Activated CD4-positive, alpha-beta T cell treated with anti-CD3 and anti-CD28 coated beads, Interleukin-2, amount 10 ng/mL, durations not matched to agents 7 days and 5 days (primary cell): ENCODE measurements at regions not wholly inside any gene's neighbourhood (a gene's known extent, or its start where the extent isn't known, plus 50 kb on each side); places are given as distances from the start of the nearest gene placed in this dataset.
"Not testable (repeated sequence)": the region's sequence is repeated elsewhere in the genome, so short reads cannot be mapped to it uniquely, and the experiment has no call there.

Source experiments
- CTCF ChIA-PET: fragments of 350-600 bp; sonication (Branson Sonifier 250); formaldehyde crosslinking; loops from one replicate; lab custom pipeline; 2021; ENCODE audit warnings: antibody characterized with exemption; lab: Charles Lee
- POLR2A ChIA-PET: fragments of 350-600 bp; sonication (Branson Sonifier 250); formaldehyde crosslinking; loops from one replicate; lab custom pipeline; 2021; ENCODE audit warnings: antibody characterized with exemption; lab: Charles Lee
- DNase-seq: peaks from one replicate; pipeline ENCODE4 v3.0.0-alpha.2; 2020
- H3K27ac Mint-ChIP-seq: one replicate; pipeline ENCODE4 v1.8.0; 2021; ENCODE audit warnings: mild to moderate bottlenecking, moderate library complexity, mixed read lengths
- H3K27me3 Mint-ChIP-seq: one replicate; pipeline ENCODE4 v1.8.0; 2021; ENCODE audit warnings: mixed read lengths
- H3K36me3 Mint-ChIP-seq: one replicate; pipeline ENCODE4 v1.8.0; 2021; ENCODE audit warnings: low read depth, mixed read lengths
- H3K4me1 Mint-ChIP-seq: one replicate; pipeline ENCODE4 v1.8.0; 2021; ENCODE audit warnings: mixed read lengths
- H3K4me3 Mint-ChIP-seq: one replicate; pipeline ENCODE4 v1.8.0; 2021; ENCODE audit warnings: mild to moderate bottlenecking, moderate library complexity, mixed read lengths
- H3K9me3 Mint-ChIP-seq: one replicate; pipeline ENCODE4 v1.8.0; 2021; ENCODE audit warnings: mixed read lengths

GRCh38 chr4:103402198-103402597 is 204.1 kb upstream of the CENPE start:
- no peaks in the 10 kb centered on the region for H3K27me3 Mint-ChIP-seq
- H3K9me3 Mint-ChIP-seq = no peaks in the 10 kb centered on the region
- CTCF ChIA-PET = interaction anchor here (0.8 kb wide), 1 partner anchor 9 kb away, joined by 3 read pairs; no protein-coding TSS in a partner anchor
- no peak for DNase-seq
- H3K27ac Mint-ChIP-seq = no peak overlapping the region
- H3K36me3 Mint-ChIP-seq = no peaks in the 10 kb centered on the region
- no peaks in the 10 kb centered on the region for H3K4me1 Mint-ChIP-seq
- POLR2A ChIA-PET = no interaction called here
- H3K4me3 Mint-ChIP-seq = no peak overlapping the region

GRCh38 chr4:103400405-103400804 is 202.3 kb upstream of the CENPE start:
- DNase-seq = no peak
- Mint-ChIP-seq H3K27me3 (no peaks in the 10 kb centered on the region), H3K27ac (no peak overlapping the region), H3K4me3 (no peak overlapping the region), H3K36me3 (no peaks in the 10 kb centered on the region), H3K9me3 (no peaks in the 10 kb centered on the region), H3K4me1 (no peaks in the 10 kb centered on the region)
- CTCF ChIA-PET = no interaction called here
- POLR2A ChIA-PET = no interaction called here

GRCh38 chr4:103397541-103397940 is 199.4 kb upstream of the CENPE start:
- ChIA-PET POLR2A (no interaction called here), CTCF (no interaction called here)
- Mint-ChIP-seq H3K27me3 (no peaks in the 10 kb centered on the region), H3K4me1 (no peaks in the 10 kb centered on the region), H3K36me3 (no peaks in the 10 kb centered on the region), H3K4me3 (no peak overlapping the region), H3K27ac (no peak overlapping the region), H3K9me3 (no peaks in the 10 kb centered on the region)
- no peak for DNase-seq

- H3K4me1 Mint-ChIP-seq, H3K27me3 Mint-ChIP-seq, POLR2A ChIA-PET, H3K4me3 Mint-ChIP-seq, H3K27ac Mint-ChIP-seq, H3K36me3 Mint-ChIP-seq, DNase-seq, H3K9me3 Mint-ChIP-seq: not testable (repeated sequence)
- CTCF ChIA-PET = interaction anchor here (0.6 kb wide), 1 partner anchor 803 kb away, joined by 3 read pairs; no protein-coding TSS in a partner anchor
Observed at GRCh38 chr4:103387508-103388011, 189.4 kb upstream of the CENPE start.

GRCh38 chr4:103385565-103385964 is 187.4 kb upstream of the CENPE start:
- DNase-seq, H3K27me3 Mint-ChIP-seq, H3K27ac Mint-ChIP-seq, CTCF ChIA-PET, H3K36me3 Mint-ChIP-seq, H3K4me3 Mint-ChIP-seq, POLR2A ChIA-PET, H3K9me3 Mint-ChIP-seq, H3K4me1 Mint-ChIP-seq: not testable (repeated sequence)

DNA sequence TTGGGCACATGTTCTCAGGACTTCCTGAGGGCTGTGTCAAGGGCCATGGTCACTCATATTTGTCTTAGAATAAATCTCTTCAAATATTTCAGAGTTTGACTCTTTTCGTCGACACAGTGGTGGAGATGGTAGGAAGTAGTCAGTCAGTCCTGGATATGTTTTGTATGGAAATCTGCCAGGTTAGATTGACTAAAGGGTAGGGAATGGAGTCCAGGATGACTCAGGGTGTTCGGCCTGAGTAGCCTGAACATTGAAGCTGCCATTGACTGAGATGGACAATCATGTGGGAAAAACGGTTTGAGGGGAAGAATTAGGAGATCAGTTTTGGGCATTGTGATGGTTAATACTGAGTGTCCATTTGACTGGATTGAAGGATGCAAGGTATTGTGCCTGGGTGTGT is 177.1 kb upstream of the CENPE start:
- ChIA-PET POLR2A (no interaction called here), CTCF (no interaction called here)
- H3K9me3 Mint-ChIP-seq = no peaks in the 10 kb centered on the region
- H3K27ac Mint-ChIP-seq = no peak overlapping the region
- no peaks in the 10 kb centered on the region for H3K27me3 Mint-ChIP-seq
- H3K4me3 Mint-ChIP-seq = no peak overlapping the region
- H3K36me3 Mint-ChIP-seq = no peaks in the 10 kb centered on the region
- no peaks in the 10 kb centered on the region for H3K4me1 Mint-ChIP-seq
- DNase-seq = no peak

DNA sequence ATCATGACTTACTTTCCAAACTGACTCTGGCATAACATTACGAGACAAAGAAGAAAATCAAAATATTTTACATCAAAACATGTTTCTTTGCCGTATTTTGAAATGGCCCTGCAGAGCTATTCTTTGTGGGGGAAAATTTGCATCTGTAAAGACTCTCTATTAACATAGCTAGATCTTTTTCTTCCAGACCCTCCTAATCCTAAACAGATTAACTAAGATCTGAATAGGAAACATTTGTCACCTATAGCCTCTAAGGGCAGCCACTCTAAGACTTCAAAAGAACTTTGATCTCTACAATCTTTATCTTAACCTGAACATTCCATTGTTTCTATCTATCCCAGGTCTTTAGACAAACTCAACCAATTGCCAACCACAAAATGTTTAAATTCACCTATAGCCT is 176.6 kb upstream of the CENPE start:
- H3K27ac Mint-ChIP-seq = no peak overlapping the region
- no peak for DNase-seq
- no peaks in the 10 kb centered on the region for H3K9me3 Mint-ChIP-seq
- CTCF ChIA-PET = no interaction called here
- no peak overlapping the region for H3K4me3 Mint-ChIP-seq
- H3K36me3 Mint-ChIP-seq = no peaks in the 10 kb centered on the region
- POLR2A ChIA-PET = no interaction called here
- H3K27me3 Mint-ChIP-seq = no peaks in the 10 kb centered on the region
- H3K4me1 Mint-ChIP-seq = no peaks in the 10 kb centered on the region

GRCh38 chr4:103374306-103374705 is 176.2 kb upstream of the CENPE start:
- POLR2A ChIA-PET = no interaction called here
- Mint-ChIP-seq H3K36me3 (no peaks in the 10 kb centered on the region), H3K4me1 (no peaks in the 10 kb centered on the region), H3K4me3 (no peak overlapping the region), H3K27me3 (no peaks in the 10 kb centered on the region), H3K9me3 (no peaks in the 10 kb centered on the region), H3K27ac (no peak overlapping the region)
- DNase-seq = no peak
- CTCF ChIA-PET = no interaction called here

DNA sequence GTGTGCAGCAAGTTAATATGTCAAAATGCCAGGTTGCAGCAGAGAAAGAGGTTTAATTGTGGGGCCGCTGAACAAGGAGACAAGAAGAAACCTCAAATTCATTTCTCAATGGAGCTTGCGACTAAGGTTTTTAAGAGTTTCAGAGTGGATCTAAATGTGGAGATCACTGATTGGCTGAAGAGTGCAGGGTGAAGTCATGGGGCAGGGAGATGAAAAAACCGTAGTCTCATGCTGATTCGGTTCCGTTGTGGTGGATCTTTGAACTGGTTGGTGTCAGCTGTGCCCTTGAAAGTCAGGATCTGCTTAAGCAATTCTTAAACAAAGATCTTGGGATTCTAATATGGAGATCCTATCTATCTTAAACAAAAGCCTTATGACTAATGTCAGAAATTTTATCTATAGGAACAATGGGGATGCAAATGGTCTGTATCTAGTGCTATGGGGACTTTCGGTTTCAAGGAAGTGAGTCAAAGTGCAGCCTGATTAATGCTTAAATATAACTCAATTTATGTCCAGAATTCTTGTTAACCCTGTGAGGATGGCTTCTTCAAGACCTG is 173.9 kb upstream of the CENPE start:
- ChIA-PET CTCF (no interaction called here), POLR2A (no interaction called here)
- H3K9me3 Mint-ChIP-seq = no peaks in the 10 kb centered on the region
- no peak for DNase-seq
- no peaks in the 10 kb centered on the region for H3K4me1 Mint-ChIP-seq
- H3K36me3 Mint-ChIP-seq = no peaks in the 10 kb centered on the region
- H3K27ac Mint-ChIP-seq = no peak overlapping the region
- no peaks in the 10 kb centered on the region for H3K27me3 Mint-ChIP-seq
- no peak overlapping the region for H3K4me3 Mint-ChIP-seq

GRCh38 chr4:103370336-103370735 is 172.2 kb upstream of the CENPE start:
- H3K9me3 Mint-ChIP-seq = no peaks in the 10 kb centered on the region
- CTCF ChIA-PET = no interaction called here
- H3K27me3 Mint-ChIP-seq = no peaks in the 10 kb centered on the region
- no peaks in the 10 kb centered on the region for H3K4me1 Mint-ChIP-seq
- no peak for DNase-seq
- H3K4me3 Mint-ChIP-seq = no peak overlapping the region
- POLR2A ChIA-PET = no interaction called here
- no peak overlapping the region for H3K27ac Mint-ChIP-seq
- no peaks in the 10 kb centered on the region for H3K36me3 Mint-ChIP-seq

DNA sequence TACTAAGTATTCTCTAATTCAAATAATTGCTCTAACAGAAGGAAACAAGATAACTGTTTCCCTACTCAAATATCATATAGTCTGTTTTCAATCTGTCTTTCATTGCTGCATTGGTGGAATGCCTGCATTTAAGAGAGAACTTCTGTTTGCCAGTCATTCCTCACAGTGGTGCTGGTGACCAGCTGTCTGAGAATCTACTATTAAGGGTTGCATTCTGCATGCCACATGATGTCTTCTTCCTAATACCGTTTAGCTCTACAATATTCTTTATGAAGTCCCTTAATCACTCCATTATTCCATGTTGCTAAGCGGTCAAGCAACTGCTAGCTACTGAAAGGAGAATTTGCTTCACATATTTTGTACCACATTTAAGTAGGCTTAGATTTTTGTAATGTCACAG is 167.1 kb upstream of the CENPE start:
- POLR2A ChIA-PET = no interaction called here
- no peak for DNase-seq
- H3K27ac Mint-ChIP-seq = no peak overlapping the region
- peaks cover 6% of the 10 kb centered on the region for H3K9me3 Mint-ChIP-seq
- no peaks in the 10 kb centered on the region for H3K4me1 Mint-ChIP-seq
- no peaks in the 10 kb centered on the region for H3K36me3 Mint-ChIP-seq
- CTCF ChIA-PET = no interaction called here
- no peak overlapping the region for H3K4me3 Mint-ChIP-seq
- no peaks in the 10 kb centered on the region for H3K27me3 Mint-ChIP-seq

- H3K4me1 Mint-ChIP-seq = no peaks in the 10 kb centered on the region
- POLR2A ChIA-PET = no interaction called here
- H3K36me3 Mint-ChIP-seq = no peaks in the 10 kb centered on the region
- H3K27ac Mint-ChIP-seq = no peak overlapping the region
- peaks cover 13% of the 10 kb centered on the region for H3K9me3 Mint-ChIP-seq
- no peak overlapping the region for H3K4me3 Mint-ChIP-seq
- H3K27me3 Mint-ChIP-seq = no peaks in the 10 kb centered on the region
- CTCF ChIA-PET = no interaction called here
- DNase-seq = no peak
Observed at GRCh38 chr4:103364083-103364482, 165.9 kb upstream of the CENPE start.

DNA sequence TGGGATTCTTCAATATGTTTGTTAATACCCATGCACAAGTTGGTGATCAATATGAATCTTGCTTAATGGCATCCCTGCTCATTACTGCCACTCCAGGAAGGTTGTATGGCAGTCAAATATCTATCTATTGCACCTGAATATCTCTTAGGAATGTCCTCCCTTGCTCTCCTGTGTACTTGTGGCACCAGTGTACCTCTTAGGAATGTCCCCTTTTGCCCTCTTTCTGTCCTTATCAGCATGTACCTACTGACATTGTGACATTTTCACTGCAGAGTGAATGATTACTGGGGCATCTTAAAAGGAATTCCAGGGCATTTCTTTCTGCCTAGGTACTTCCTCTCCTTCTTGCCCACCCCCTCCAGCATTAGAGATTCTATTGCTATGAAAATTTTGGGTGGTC is 163.8 kb upstream of the CENPE start:
- H3K27me3 Mint-ChIP-seq = no peaks in the 10 kb centered on the region
- H3K4me3 Mint-ChIP-seq = no peak overlapping the region
- no peaks in the 10 kb centered on the region for H3K36me3 Mint-ChIP-seq
- H3K27ac Mint-ChIP-seq = no peak overlapping the region
- ChIA-PET POLR2A (no interaction called here), CTCF (no interaction called here)
- H3K4me1 Mint-ChIP-seq = no peaks in the 10 kb centered on the region
- H3K9me3 Mint-ChIP-seq = peaks cover 14% of the 10 kb centered on the region
- DNase-seq = no peak

DNA sequence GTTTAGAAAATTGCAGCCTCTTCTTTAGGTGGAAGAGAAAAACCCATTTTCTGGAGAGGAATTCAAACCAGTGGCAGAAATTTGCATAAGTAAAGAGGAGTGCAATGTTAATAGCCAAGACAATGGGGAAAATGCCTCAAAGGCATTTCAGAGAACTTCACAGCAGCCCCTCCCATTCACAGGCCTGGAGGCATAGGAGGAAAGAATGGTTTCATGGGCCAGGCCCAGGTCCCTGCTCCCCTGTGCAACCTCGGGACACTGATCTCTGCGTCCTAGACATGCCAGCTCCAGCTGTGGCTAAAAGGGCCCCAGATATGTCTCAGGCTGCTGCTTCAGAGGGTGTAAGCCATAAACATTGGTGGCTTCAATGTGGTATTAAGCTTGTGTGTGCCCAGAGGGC is 161.8 kb upstream of the CENPE start:
- POLR2A ChIA-PET = no interaction called here
- Mint-ChIP-seq H3K9me3 (peaks cover 14% of the 10 kb centered on the region), H3K4me3 (no peak overlapping the region), H3K27me3 (no peaks in the 10 kb centered on the region), H3K4me1 (no peaks in the 10 kb centered on the region), H3K36me3 (no peaks in the 10 kb centered on the region), H3K27ac (no peak overlapping the region)
- no peak for DNase-seq
- CTCF ChIA-PET = no interaction called here
